GM23338 (cell line): ENCODE measurements at regions not wholly inside any gene's neighbourhood (a gene's known extent, or its start where the extent isn't known, plus 50 kb on each side); places are given as distances from the start of the nearest gene placed in this dataset.

ENCODE experiments used
- EZH2 ChIP-seq: fragments of 200-600 bp; sonication (generic); IDR thresholded peaks from one replicate; pipeline ENCODE4 v1.8.0; 2017; ENCODE audit warnings: antibody characterized with exemption, mild to moderate bottlenecking, low read depth; ENCODE audit not compliant: unreplicated experiment
- TF ChIP-seq, protein P1 (sequence below), 2 experiments: fragments of 200-600 bp in 1 of 2; sonication (generic) in 1 of 2; conservative IDR thresholded peaks; 2 replicates each; pipeline versions ENCODE4 v1.5.1 to v1.6.1; 2016 to 2017; ENCODE audit warnings: antibody characterized with exemption in 2 of 2, low read depth in 2 of 2, mild to moderate bottlenecking in 2 of 2, moderate library complexity in 1 of 2
- TF ChIP-seq, protein P2 (sequence below): IDR thresholded peaks from one replicate; pipeline ENCODE4 v1.6.1; 2018; ENCODE audit warnings: antibody characterized with exemption; ENCODE audit not compliant: unreplicated experiment
- TF ChIP-seq, protein P3 (sequence below): IDR thresholded peaks from 2 replicates; pipeline ENCODE4 v1.6.1; 2016; ENCODE audit warnings: antibody characterized with exemption

DNA sequence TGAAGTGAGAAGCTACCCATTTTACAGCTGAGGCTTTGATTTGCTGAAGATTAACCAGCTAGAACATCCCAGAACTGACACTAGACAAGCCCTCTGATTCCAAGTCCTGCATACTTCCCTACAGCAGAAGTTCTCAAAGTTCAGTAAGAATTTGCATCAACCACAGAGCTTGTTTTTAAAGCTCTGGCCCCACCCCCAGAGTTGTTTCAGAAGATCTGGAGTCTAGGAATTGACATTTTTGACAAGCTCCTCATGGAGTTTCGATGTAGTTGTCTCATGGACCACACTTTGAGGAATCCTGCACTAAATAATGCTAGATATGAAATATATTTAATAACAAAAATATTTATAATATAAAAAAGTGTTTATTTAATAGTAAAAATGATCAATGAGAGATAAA lies 120.3 kb upstream of the ADAMTS18 start:
- TF ChIP-seq, protein P1, sequence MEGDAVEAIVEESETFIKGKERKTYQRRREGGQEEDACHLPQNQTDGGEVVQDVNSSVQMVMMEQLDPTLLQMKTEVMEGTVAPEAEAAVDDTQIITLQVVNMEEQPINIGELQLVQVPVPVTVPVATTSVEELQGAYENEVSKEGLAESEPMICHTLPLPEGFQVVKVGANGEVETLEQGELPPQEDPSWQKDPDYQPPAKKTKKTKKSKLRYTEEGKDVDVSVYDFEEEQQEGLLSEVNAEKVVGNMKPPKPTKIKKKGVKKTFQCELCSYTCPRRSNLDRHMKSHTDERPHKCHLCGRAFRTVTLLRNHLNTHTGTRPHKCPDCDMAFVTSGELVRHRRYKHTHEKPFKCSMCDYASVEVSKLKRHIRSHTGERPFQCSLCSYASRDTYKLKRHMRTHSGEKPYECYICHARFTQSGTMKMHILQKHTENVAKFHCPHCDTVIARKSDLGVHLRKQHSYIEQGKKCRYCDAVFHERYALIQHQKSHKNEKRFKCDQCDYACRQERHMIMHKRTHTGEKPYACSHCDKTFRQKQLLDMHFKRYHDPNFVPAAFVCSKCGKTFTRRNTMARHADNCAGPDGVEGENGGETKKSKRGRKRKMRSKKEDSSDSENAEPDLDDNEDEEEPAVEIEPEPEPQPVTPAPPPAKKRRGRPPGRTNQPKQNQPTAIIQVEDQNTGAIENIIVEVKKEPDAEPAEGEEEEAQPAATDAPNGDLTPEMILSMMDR (conservative IDR thresholded peaks at IDR 0.05; ENCODE audit: low read depth in 2 of 2) = no peak
- TF ChIP-seq EZH2 = no peak
- TF ChIP-seq, protein P2, sequence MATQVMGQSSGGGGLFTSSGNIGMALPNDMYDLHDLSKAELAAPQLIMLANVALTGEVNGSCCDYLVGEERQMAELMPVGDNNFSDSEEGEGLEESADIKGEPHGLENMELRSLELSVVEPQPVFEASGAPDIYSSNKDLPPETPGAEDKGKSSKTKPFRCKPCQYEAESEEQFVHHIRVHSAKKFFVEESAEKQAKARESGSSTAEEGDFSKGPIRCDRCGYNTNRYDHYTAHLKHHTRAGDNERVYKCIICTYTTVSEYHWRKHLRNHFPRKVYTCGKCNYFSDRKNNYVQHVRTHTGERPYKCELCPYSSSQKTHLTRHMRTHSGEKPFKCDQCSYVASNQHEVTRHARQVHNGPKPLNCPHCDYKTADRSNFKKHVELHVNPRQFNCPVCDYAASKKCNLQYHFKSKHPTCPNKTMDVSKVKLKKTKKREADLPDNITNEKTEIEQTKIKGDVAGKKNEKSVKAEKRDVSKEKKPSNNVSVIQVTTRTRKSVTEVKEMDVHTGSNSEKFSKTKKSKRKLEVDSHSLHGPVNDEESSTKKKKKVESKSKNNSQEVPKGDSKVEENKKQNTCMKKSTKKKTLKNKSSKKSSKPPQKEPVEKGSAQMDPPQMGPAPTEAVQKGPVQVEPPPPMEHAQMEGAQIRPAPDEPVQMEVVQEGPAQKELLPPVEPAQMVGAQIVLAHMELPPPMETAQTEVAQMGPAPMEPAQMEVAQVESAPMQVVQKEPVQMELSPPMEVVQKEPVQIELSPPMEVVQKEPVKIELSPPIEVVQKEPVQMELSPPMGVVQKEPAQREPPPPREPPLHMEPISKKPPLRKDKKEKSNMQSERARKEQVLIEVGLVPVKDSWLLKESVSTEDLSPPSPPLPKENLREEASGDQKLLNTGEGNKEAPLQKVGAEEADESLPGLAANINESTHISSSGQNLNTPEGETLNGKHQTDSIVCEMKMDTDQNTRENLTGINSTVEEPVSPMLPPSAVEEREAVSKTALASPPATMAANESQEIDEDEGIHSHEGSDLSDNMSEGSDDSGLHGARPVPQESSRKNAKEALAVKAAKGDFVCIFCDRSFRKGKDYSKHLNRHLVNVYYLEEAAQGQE = no peak
- TF ChIP-seq, protein P3, sequence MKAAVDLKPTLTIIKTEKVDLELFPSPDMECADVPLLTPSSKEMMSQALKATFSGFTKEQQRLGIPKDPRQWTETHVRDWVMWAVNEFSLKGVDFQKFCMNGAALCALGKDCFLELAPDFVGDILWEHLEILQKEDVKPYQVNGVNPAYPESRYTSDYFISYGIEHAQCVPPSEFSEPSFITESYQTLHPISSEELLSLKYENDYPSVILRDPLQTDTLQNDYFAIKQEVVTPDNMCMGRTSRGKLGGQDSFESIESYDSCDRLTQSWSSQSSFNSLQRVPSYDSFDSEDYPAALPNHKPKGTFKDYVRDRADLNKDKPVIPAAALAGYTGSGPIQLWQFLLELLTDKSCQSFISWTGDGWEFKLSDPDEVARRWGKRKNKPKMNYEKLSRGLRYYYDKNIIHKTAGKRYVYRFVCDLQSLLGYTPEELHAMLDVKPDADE = no peak
